ENCODE measurements at regions not wholly inside any gene's neighbourhood (a gene's known extent, or its start where the extent isn't known, plus 50 kb on each side); places are given as distances from the start of the nearest gene placed in this dataset.

DNA sequence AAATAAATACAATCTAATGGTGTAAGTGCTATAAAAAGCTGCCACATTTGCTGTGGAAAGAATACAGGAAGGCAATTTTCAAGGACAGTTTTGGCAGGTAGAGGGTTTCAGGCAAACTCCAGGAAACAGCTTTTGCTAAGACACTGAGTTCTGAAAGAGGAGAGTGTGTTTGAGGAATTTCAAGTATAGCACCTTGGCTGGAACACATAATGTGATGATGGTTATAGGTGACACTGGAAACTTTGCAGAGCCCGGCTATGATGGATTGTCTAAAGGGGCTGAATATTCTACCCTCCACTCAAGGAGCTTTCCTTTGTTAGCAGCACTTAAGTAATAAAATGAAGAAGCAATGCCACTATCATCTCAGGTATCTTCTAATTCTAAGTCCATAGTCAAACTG is 209.4 kb upstream of the TGFBR2 start:
- Histone ChIP-seq H2AFZ (replicated peaks; ENCODE audit: low read length, poor library complexity) (no peak overlapping the region), H2AK5ac (ENCODE audit: low read depth, low read length) (no peak overlapping the region), H3K4me2 (ENCODE audit: low read depth, low read length) (no peak overlapping the region), H3K18ac (ENCODE audit: low read depth, low read length) (no peak overlapping the region), H2BK15ac (ENCODE audit: low read depth, low read length) (no peak overlapping the region), H3K56ac (ENCODE audit: extremely low read depth, insufficient read depth, low read length) (no peak overlapping the region), H2BK120ac (ENCODE audit: low read depth, low read length) (no peak overlapping the region), H4K20me1 (ENCODE audit: insufficient read depth, low read length) (no peaks in the 10 kb centered on the region), H4K91ac (ENCODE audit: insufficient read depth, low read depth, low read length) (no peak overlapping the region), H3K4me3 (ENCODE audit: insufficient read depth, low read depth, low read length) (no peak overlapping the region), H3K9me3 (ENCODE audit: control insufficient read depth, insufficient read depth, low read length) (no peaks in the 10 kb centered on the region), H4K8ac (ENCODE audit: low read depth in 2 of 2, low read length in 2 of 2) (no peak overlapping the region), H2BK5ac (ENCODE audit: low read depth, low read length, poor library complexity, severe bottlenecking) (no peak overlapping the region), H3K27me3 (ENCODE audit: control insufficient read depth, insufficient read depth, low read length) (no peaks in the 10 kb centered on the region), H3K27ac (ENCODE audit: insufficient read depth, low read length) (no peak overlapping the region), H2BK20ac (ENCODE audit: low read depth, low read length) (no peak overlapping the region), H3K4me1 (ENCODE audit: control insufficient read depth, insufficient read depth, low read length) (0 out of 2 replicates have a peak, but pooled peaks cover 2% of the 10 kb centered on the region), H3K36me3 (ENCODE audit: control insufficient read depth, insufficient read depth, low read length) (no peaks in the 10 kb centered on the region), H3K4ac (ENCODE audit: low read depth, low read length) (no peak overlapping the region), H4K5ac (ENCODE audit: low read depth, low read length) (no peak overlapping the region), H3K14ac (replicated peaks; ENCODE audit: low read depth, low read length) (no peak overlapping the region), H3K79me1 (ENCODE audit: low read depth in 1 of 2, low read length in 2 of 2) (no peaks in the 10 kb centered on the region), H3K23ac (ENCODE audit: low read depth, low read length) (no peak overlapping the region), H3K9ac (ENCODE audit: low read depth, low read length) (no peak overlapping the region), H2AK9ac (replicated peaks; ENCODE audit: low read depth, low read length, poor library complexity) (no peak overlapping the region), H3K9me1 (ENCODE audit: insufficient read depth, low read length) (no peaks in the 10 kb centered on the region)
- intact Hi-C loops (cut with micrococcal nuclease) = no loop called here
- no TSS peak for BruUV-seq (replicated peaks)
- no CpG with 5 or more reads among the region's 1 CpG for WGBS, 2 experiments (ENCODE audit: extremely low coverage in 2 of 2, insufficient read length in 1 of 2)
- ATAC-seq (ENCODE audit: low read depth) (no peak), DNase-seq (no peak)
- in situ Hi-C loops (cut with MboI; ENCODE audit: low sequenced_read_pairs) = no loop called here
- TF ChIP-seq BHLHE40 (IDR thresholded peaks at IDR 0.05; ENCODE audit: low read depth, low read length) (no peak), NFE2L2 (IDR thresholded peaks at IDR 0.05; ENCODE audit: low read depth, low read length) (no peak)
- TF ChIP-seq, protein P1, sequence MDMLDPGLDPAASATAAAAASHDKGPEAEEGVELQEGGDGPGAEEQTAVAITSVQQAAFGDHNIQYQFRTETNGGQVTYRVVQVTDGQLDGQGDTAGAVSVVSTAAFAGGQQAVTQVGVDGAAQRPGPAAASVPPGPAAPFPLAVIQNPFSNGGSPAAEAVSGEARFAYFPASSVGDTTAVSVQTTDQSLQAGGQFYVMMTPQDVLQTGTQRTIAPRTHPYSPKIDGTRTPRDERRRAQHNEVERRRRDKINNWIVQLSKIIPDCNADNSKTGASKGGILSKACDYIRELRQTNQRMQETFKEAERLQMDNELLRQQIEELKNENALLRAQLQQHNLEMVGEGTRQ (IDR thresholded peaks at IDR 0.05; ENCODE audit: low read depth, low read length) = no peak
- CTCF ChIA-PET = no interaction called here
- dilution Hi-C loops (cut with HindIII; ENCODE audit: low sequenced_read_pairs, unreplicated experiment) = no loop called here
- POLR2A ChIA-PET (ENCODE audit: unreplicated experiment) = no interaction called here

Measured in IMR-90 (cell line).